ENCODE measurements at regions not wholly inside any gene's neighbourhood (a gene's known extent, or its start where the extent isn't known, plus 50 kb on each side); places are given as distances from the start of the nearest gene placed in this dataset.

DNA sequence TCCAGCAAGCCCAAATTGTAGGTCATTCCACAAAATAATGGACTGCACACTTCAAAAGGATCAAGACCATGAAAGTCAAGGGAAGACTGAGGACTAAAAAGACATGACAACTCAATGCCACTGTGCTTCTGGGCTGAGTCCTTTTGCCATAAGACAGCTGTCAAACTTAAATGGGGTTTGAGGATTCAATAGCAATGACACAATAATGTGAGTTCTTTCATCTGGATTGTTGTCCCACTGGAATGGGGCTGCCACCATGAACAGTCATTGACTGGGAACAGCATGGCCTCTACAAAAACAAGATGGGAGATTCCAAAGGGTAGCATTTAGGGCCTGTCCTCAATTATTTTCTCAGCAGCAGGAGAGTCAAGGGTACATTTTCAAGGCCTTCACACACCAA, 118.5 kb downstream of the EN1 start:
- H3K4me3 ChIP-seq (ENCODE audit: low read depth, low read length), result no peak overlapping the region
- TF ChIP-seq, protein P1, sequence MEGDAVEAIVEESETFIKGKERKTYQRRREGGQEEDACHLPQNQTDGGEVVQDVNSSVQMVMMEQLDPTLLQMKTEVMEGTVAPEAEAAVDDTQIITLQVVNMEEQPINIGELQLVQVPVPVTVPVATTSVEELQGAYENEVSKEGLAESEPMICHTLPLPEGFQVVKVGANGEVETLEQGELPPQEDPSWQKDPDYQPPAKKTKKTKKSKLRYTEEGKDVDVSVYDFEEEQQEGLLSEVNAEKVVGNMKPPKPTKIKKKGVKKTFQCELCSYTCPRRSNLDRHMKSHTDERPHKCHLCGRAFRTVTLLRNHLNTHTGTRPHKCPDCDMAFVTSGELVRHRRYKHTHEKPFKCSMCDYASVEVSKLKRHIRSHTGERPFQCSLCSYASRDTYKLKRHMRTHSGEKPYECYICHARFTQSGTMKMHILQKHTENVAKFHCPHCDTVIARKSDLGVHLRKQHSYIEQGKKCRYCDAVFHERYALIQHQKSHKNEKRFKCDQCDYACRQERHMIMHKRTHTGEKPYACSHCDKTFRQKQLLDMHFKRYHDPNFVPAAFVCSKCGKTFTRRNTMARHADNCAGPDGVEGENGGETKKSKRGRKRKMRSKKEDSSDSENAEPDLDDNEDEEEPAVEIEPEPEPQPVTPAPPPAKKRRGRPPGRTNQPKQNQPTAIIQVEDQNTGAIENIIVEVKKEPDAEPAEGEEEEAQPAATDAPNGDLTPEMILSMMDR (IDR thresholded peaks at IDR 0.05; ENCODE audit: low read depth, low read length), result no peak

DNA sequence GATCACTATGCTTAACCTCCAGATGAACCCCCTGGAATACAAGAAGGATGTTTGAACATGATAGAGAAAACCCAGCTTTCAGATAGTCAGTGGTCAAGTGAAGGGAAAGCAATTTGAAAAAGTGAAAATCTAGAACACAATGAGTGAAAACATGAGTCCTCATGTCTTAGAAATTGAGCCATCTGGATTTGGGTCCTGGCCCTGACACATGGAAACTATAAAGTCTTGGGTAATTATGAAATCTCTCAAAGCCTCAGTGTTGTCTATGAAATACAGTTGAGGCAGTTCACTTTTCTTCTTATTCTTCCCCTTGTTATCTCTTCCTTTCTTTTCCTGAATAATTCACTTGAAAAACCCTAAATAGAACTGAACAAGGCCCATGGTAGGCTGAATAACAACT, 120.6 kb downstream of the EN1 start:
- TF ChIP-seq, protein P1 (IDR thresholded peaks at IDR 0.05; ENCODE audit: low read depth, low read length), result no peak
- H3K4me3 ChIP-seq (ENCODE audit: low read depth, low read length), result no peak overlapping the region

DNA sequence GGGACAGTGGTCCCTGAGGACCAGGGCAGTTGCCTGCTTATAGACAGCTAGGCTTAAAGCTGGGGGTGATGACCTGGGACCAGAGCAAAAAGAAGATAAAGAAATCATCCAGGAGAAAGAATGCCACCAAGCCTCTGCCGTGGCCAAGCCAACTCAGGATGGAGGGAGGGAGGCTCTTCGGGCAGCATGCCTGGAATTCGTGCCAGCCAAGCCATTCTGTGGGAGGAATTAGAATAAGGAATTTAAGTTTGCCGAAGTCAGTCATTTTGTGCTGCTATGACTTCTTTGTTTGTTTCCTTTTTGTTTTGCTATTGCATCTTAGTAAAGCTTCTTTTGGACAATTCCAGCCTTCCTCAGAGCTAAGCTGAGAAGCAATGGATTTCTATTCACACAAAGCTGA, 124.1 kb downstream of the EN1 start:
- TF ChIP-seq, protein P1 (IDR thresholded peaks at IDR 0.05; ENCODE audit: low read depth, low read length), result no peak
- no peak overlapping the region for H3K4me3 ChIP-seq (ENCODE audit: low read depth, low read length)

DNA sequence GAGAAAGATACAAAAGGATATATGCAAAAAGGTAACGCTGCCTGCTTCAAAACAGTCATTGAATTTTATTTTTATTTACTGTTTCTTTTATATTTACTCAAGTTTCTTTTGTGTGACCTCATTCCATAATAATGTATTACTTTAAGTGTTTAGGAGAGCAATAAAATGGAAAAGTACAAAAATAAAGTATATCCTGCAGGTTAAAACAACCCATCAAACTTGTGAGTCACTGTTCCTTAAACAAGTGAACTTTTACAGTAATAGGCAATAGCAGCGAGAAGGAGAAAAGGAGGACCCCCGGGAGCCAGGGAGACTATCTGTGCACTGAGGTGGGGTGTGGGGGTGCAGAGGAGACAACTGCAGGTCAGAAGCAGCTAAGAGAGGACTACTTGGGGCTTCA, 124.5 kb downstream of the EN1 start:
- no peak overlapping the region for H3K4me3 ChIP-seq (ENCODE audit: low read depth, low read length)
- TF ChIP-seq, protein P1 (IDR thresholded peaks at IDR 0.05; ENCODE audit: low read depth, low read length), result no peak

DNA sequence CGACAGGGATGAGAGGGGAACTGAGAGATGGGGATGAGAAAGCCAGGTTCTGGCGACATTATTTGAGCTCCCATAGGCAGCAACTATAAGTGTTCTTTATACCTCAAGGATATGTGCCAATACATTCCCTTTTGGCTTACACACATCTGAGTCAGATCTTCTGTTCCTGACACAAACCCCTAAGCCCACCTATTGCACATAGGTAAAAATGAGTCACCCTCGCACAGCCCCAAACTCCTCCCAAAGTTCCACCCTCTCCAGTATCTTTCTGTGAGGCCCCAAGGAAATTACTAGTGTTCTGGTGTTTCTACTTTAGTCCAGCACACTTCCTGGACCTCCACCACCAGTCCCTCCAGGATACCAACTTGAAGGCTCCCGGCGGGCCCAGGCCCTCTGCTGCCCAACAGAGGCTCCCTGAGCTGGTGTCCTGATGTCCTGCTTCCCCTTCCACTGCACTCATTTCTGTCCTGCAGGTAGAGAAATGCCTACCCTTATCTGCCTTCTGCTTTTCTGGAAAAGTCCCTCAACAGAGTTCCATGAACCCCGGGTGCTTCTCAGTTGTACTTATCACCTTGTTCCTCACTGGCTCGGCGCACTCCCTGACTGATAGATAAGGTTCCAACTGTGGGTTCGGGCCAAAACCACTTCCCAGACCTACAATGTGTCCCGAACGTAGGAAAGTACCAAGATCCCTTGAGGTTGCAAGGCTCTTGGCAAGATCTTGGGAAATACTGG, 125.5 kb downstream of the EN1 start:
- H3K4me3 ChIP-seq (ENCODE audit: low read depth, low read length), result no peak overlapping the region
- TF ChIP-seq, protein P1 (IDR thresholded peaks at IDR 0.05; ENCODE audit: low read depth, low read length), result no peak

DNA sequence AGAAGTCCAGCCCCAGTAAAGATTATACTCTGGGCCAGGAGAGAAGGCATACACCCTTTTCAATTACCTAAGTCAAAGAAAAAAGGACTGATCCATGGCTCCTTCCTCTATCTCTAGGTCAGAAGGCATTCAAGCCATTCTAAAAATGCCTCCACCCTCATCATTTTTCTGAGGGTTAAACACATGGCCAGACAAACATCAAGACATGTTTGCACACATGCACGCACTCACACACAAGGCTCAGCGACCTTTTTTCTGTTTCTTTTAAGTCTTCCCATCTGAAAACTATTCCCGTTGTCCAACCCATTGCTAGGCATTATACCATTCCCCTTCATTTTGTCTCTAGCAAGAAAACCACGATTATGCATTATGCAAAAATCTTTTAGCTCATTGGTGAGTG, 126.6 kb downstream of the EN1 start:
- H3K4me3 ChIP-seq (ENCODE audit: low read depth, low read length), result no peak overlapping the region
- TF ChIP-seq, protein P1 (IDR thresholded peaks at IDR 0.05; ENCODE audit: low read depth, low read length), result no peak

DNA sequence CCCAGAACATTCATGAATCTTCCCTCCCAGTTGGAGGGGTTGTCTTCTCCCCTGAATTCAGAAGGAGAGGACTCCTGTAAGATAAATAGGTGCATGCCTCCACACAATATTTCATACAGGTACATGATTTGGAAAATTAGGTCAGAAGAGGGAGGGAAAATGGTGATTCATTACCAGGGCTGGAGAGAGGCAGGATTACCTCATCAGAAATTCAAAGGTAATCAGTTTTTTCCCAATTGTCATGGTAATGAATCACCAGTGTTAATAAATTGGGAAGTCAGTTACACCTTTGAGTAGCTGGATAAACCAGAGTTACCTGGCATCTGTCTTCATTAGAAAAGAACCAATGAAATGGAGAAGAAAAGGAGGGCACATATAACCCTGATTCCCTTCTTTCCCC, 128.5 kb downstream of the EN1 start:
- TF ChIP-seq, protein P1 (IDR thresholded peaks at IDR 0.05; ENCODE audit: low read depth, low read length), result no peak
- H3K4me3 ChIP-seq (ENCODE audit: low read depth, low read length), result no peak overlapping the region
